Mesenteric fat pad (tissue), 1 donor: ENCODE measurements at regions not wholly inside any gene's neighbourhood (a gene's known extent, or its start where the extent isn't known, plus 50 kb on each side); places are given as distances from the start of the nearest gene placed in this dataset.
"Not testable (repeated sequence)": the region's sequence is repeated elsewhere in the genome, so short reads cannot be mapped to it uniquely, and the experiment has no call there.

Experiments used
- DNase-seq: peaks from one replicate; pipeline ENCODE4 v3.0.0-alpha.2; 2020; ENCODE audit warnings: low spot score
- donor health status: DM: yes; HTN: yes; CAD: no.

- no peak for DNase-seq
These were observed 103.6 kb downstream of the OTOL1 start for GRCh38 chr3:161600173-161600572.

DNA sequence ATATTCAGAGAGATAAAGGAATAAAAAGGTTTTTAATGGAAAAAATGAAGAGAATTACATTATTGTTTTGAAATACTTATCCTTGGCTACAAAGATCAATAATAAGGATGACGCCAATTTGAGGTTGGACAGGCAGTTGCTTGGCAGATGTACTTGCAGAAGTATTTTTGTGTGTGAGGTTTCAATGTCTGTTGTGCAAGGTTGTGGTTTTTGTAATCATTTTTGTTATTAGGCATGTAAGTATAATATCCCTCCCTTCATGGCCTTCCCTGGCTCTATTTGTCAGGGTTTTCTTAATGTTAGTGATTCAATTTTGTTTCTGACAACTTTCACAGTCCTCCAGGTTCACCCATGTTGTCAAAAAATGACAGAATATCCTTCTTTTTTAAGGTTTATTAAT, 105.9 kb downstream of the OTOL1 start:
- DNase-seq: no peak

- DNase-seq: no peak
These were observed 106.3 kb downstream of the OTOL1 start for GRCh38 chr3:161602918-161603317.

- DNase-seq: no peak
These were observed 110.4 kb downstream of the OTOL1 start for GRCh38 chr3:161607056-161607455.

DNA sequence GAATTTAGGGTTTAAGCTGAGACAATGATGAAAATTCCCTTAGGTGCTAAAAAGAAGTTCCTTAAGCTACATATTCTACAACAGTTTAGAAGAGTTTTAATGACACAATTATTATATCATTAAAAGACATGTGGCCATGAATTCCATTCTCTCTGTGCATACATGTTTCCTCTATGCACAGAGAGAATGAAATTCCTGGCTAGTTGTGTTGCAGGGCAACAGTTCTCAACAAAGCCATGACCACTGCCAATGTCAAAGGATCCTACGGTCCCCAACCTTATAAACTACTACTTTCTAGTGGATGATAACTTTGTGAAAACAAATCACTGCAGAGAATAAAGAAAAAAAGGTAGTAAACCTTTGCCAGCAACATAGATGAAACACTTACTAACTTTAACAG, 122.7 kb downstream of the OTOL1 start:
- no peak for DNase-seq

GRCh38 chr3:161630794-161631193, 134.2 kb downstream of the OTOL1 start:
- no peak for DNase-seq

GRCh38 chr3:161631536-161631935, 134.9 kb downstream of the OTOL1 start:
- DNase-seq: no peak

- no peak for DNase-seq
These were observed 141.0 kb downstream of the OTOL1 start for GRCh38 chr3:161637559-161637958.

DNA sequence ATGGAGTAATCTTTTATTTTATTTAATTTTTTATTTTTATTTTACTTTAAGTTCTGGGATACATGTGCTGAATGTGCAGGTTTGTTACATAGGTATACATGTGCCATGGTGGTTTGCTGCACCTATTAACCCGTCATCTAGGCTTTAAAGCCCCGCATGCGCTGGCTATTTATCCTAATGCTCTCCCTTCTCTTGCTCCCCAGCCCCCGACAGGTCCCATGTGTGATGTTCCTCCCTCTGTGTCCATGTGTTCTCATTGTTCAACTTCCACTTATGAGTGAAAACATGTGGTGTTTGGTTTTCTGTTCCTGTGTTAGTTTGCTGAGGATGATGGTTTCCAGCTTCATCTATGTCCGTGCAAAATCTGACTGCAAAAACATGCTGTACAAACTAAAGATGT, 142.5 kb downstream of the OTOL1 start:
- DNase-seq: not testable (repeated sequence)

- no peak for DNase-seq
These were observed 143.6 kb downstream of the OTOL1 start for GRCh38 chr3:161640181-161640580.

- DNase-seq: no peak
These were observed 144.7 kb downstream of the OTOL1 start for GRCh38 chr3:161641287-161641686.

- DNase-seq: no peak
These were observed 148.5 kb downstream of the OTOL1 start for GRCh38 chr3:161644891-161645635.

- DNase-seq: no peak
These were observed 151.4 kb downstream of the OTOL1 start for GRCh38 chr3:161647936-161648470.

DNA sequence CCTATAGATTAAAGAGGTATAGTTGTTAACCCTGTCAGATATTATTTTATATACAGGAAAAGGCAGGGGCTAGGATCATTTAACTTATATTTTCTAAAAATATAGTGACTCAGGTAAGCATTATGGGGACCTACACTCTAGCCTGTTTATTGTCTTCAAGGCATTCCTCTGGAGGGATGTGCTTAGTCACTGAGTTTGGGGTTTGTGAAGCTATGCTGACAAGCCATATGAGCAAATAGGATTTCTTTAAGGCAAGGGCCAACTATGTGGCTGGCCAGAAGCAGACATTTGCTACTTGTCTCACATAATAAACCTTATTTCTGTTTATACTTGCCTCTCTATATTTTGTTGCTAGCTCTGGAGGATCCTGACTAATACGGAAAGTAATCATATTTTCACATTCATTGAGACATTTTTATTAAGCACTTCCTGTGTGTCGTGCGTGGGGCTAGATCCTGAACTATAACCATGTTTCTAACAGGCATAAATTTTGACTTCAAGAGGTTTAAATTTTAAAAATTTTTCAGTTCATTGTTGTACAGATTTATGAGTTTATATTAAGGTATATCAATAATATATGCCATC, 153.4 kb downstream of the OTOL1 start:
- DNase-seq: no peak

GRCh38 chr3:161657786-161658185, 161.2 kb downstream of the OTOL1 start:
- DNase-seq: no peak

DNA sequence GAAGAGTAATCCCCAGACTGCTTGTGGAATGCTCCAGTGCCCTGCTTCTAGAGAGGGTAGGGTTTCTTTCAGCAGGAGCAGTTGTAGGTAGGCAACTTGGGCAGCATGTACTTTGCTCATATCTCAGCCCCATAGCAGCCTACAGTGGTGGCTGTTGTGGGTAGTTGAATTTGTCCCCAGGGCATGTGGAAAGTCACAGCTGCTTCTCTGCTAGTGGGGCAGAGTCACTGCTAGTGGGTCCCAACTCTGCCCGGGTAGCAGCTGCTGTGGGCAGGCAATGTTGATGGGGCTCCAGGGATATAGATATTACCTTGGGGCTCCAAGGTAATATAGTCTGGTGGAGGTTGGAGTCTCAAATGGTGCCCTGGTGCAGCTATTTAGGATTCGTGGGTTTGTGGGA, 174.5 kb downstream of the OTOL1 start:
- DNase-seq: no peak

DNA sequence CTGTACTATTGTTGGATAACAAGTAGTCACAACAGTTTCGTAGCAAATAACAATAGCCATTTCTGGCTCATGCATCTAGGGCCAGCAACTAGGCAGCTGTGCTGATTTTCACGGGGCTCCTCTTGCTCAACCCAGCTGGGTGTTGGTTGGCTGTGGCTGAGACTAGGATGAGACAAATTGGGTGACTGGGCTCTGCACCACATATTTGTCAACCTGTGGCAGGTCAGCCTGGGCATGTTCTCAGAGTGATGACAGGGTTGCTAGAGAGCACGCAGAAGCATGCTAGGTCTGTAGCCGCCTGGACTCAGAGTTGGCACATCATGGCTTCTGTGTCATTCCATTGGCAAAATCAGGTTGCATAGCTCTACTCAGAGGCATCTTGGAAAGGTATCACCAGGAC, 175.9 kb downstream of the OTOL1 start:
- DNase-seq: peak; percentile 69

DNA sequence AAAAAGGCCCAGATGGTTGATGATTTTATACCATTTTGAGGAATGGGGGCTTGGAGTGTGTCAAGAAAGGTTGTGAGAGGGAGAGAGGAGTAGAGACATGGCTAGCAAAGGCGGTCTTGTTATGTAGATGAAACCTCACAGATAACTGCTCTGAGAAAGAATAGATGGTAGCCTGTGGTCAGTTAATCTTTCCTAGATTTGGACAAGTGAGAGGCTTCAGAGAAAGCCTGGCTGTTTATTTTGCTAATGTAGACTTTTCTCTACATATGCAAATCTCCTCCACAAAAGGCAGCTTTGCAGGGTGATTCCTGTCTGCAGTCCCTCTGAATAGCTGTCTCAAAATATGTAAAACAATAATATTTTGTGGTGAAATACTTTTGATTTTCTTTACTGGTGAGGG, 177.3 kb downstream of the OTOL1 start:
- no peak for DNase-seq

DNA sequence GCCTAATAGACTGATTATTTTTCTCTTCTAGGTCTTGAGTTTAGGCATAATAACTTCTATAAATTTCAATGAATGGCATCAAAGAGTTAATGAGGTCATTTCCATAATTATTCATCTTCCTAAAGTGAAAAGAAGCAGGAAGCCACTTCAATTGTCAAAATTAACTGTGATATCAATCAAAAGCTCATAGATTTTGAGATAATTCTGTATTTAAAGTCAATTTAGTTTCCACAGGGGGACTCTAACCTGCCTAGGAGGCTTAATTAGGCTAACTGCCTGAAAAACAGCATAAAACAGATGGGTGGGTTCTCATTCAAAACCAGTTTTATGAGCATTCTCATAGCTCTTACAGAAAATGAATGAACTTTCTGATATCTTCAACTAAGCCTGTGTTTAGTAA, 177.8 kb downstream of the OTOL1 start:
- no peak for DNase-seq

- not testable (repeated sequence) for DNase-seq
These were observed 185.2 kb downstream of the OTOL1 start for GRCh38 chr3:161681831-161682230.

DNA sequence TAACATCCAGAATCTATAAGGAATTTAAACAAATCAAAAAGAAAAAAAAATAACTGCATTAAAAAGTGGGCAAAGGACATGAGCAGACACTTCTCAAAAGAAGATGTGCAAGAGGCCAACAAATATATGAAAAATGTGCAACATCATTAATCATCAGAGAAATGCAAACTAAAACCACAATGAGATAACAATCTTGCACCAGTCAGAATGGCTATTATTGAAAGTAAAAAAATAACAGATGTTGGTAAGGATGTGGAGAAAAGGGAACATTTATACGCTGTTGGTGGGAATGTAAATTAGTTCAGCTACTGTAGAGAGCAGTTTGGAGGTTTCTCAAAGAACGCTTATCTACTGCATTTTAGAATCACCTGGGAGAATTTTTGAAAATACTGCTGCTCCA, 186.1 kb downstream of the OTOL1 start:
- DNase-seq: no peak

DNA sequence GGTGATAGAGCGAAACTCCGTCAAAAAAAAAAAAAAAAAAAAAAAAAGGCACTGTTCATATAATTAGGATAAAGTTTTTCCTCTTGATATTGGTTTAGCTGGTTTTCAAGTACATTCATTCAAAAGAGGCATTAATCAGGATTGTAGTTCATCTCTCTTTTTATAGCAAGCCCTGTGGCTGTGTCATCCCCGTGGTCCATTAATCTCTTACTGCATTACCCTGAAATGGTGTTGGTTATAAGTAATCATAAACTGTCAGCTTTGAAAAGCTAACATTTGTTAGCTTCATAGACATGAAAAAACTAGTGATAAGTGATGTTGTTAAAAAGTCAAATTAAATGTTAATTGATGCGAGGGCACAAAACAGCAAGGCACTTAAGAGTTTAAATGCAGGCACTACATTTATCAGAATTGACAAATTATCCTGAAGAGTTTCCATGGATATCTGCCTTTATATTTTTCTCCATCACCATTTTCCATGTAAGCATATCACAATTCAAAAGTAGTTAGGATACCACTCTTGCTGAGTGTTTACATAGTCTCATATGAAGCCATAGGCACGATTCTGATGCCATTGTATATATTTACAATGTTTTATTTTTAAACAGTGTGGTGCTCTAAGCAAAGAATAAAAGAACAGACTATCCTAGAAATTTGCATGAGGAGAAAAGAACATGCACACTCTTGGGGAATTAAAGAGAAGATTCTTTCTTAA, 193.1 kb downstream of the OTOL1 start:
- no peak for DNase-seq

GRCh38 chr3:161690299-161690620, 193.7 kb downstream of the OTOL1 start:
- DNase-seq: no peak
